GM12878 (cell line): ENCODE measurements at regions not wholly inside any gene's neighbourhood (a gene's known extent, or its start where the extent isn't known, plus 50 kb on each side); places are given as distances from the start of the nearest gene placed in this dataset.

ENCODE experiments used
- E2F8 ChIP-seq: fragments of 450-650 bp; IDR thresholded peaks from 2 replicates; pipeline ENCODE4 v1.6.1; 2018; ENCODE audit warnings: mild to moderate bottlenecking, low read depth, moderate library complexity; ENCODE audit not compliant: partially characterized antibody
- EP300 ChIP-seq, 2 experiments: fragments of 150-350 bp in 1 of 2; IDR thresholded peaks; 2 replicates each; pipeline ENCODE4 v1.6.1; 2011 to 2012; ENCODE audit warnings: low read depth in 2 of 2, low read length in 2 of 2, borderline replicate concordance in 1 of 2, improper control_type of control experiment in 1 of 2, inconsistent platforms in 1 of 2; ENCODE audit not compliant: control insufficient read depth in 1 of 2
- JUNB ChIP-seq: IDR thresholded peaks from 2 replicates; pipeline ENCODE4 v1.6.1; 2016; ENCODE audit warnings: antibody characterized with exemption, mild to moderate bottlenecking
- USF1 ChIP-seq: IDR thresholded peaks from 2 replicates; pipeline ENCODE4 v1.6.1; 2011; ENCODE audit warnings: borderline replicate concordance, low read depth, mild to moderate bottlenecking, moderate library complexity, mixed read lengths, low read length; ENCODE audit not compliant: insufficient read depth; ENCODE audit errors: extremely low read length
- USF2 ChIP-seq: IDR thresholded peaks from 2 replicates; pipeline ENCODE4 v1.6.1; 2011; ENCODE audit warnings: low read depth, low read length, improper control_type of control experiment, borderline replicate concordance
- ZZZ3 ChIP-seq: IDR thresholded peaks from 2 replicates; pipeline ENCODE4 v1.6.1; 2011; ENCODE audit warnings: low read depth; ENCODE audit not compliant: control insufficient read depth, insufficient read length

- TF ChIP-seq EP300 (IDR thresholded peaks at IDR 0.05; ENCODE audit: borderline replicate concordance in 1 of 2, control insufficient read depth in 1 of 2, low read depth in 2 of 2, low read length in 2 of 2) (no peak), USF2 (no peak), E2F8 (no peak), JUNB (no peak), USF1 (no peak), ZZZ3 (no peak)
Observed at GRCh38 chr7:83290211-83290610, 127.5 kb upstream of the PCLO start.
